Astrocyte (in vitro differentiated cells and primary cell): ENCODE measurements at regions not wholly inside any gene's neighbourhood (a gene's known extent, or its start where the extent isn't known, plus 50 kb on each side); places are given as distances from the start of the nearest gene placed in this dataset.

ENCODE experiments used
- EZH2 ChIP-seq: IDR thresholded peaks from 2 replicates; pipeline ENCODE4 v1.6.1; 2012; ENCODE audit warnings: mild to moderate bottlenecking, low read length, inconsistent platforms; ENCODE audit not compliant: insufficient read depth
- TF ChIP-seq, protein P1 (sequence below): IDR thresholded peaks from 2 replicates; pipeline ENCODE4 v1.5.1; 2011; ENCODE audit warnings: low read depth, mild to moderate bottlenecking, inconsistent platforms, low read length, moderate library complexity; ENCODE audit not compliant: insufficient read depth

DNA sequence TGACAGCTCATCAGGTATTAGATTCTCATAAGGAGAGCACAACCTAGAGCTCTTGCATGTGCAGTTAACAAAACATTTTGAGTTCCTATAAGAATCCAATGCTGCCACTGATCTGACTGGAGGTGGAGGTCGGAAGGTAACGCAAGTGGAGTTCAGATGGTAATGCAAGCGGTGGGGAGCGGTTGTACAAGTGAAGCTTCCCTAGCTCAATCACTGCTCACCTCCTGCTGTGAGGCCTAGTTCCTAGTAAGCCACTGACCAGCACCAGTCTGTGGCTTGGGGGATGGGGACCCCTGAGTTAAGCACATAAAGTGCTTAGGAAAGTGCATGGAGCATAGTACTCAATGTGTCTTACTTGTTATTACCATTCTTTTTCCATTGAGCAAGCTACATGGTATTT, 983.2 kb upstream of the IGFBP7 start:
- TF ChIP-seq, protein P1, sequence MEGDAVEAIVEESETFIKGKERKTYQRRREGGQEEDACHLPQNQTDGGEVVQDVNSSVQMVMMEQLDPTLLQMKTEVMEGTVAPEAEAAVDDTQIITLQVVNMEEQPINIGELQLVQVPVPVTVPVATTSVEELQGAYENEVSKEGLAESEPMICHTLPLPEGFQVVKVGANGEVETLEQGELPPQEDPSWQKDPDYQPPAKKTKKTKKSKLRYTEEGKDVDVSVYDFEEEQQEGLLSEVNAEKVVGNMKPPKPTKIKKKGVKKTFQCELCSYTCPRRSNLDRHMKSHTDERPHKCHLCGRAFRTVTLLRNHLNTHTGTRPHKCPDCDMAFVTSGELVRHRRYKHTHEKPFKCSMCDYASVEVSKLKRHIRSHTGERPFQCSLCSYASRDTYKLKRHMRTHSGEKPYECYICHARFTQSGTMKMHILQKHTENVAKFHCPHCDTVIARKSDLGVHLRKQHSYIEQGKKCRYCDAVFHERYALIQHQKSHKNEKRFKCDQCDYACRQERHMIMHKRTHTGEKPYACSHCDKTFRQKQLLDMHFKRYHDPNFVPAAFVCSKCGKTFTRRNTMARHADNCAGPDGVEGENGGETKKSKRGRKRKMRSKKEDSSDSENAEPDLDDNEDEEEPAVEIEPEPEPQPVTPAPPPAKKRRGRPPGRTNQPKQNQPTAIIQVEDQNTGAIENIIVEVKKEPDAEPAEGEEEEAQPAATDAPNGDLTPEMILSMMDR: no peak
- TF ChIP-seq EZH2: no peak
